ENCODE measurements at regions not wholly inside any gene's neighbourhood (a gene's known extent, or its start where the extent isn't known, plus 50 kb on each side); places are given as distances from the start of the nearest gene placed in this dataset.
"Not testable (repeated sequence)": the region's sequence is repeated elsewhere in the genome, so short reads cannot be mapped to it uniquely, and the experiment has no call there.

DNA sequence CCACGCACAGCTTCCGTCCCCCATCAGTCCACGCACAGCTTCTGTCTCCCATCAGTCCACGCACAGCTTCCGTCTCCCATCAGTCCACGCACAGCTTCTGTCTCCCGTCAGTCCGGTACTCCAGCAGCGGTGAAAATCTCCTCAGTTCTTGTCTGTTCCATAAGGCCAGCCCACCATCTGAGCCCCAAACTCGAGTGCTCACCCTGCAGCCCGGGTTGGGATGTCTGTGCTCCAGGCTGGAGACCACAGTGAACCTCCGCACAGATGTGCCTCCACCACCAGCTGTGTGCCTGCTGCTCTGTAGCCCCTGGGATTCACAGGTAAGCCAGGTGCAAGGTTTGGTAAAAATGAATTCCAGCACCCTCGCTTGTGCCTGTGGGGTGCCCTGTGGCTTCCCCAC lies 258.6 kb downstream of the NPHP4 start:
- no peak for DNase-seq (ENCODE audit: low spot score)

DNA sequence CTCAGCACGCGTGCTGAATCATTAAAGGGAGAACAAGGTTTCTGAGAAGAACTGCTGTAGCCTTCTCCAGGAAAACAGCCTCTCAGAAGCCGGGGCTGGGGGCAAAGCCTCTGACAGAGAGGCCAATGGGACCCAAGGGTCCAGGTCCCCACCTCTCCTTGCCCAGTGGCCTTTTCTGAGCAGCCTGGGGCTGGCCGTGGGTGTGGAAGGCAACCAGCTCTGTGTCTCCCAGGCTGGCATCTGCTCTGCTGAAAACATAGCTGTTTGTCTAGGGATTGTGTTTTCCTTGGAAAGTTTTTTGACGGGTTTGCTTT lies 261.2 kb downstream of the NPHP4 start:
- no peak for DNase-seq (ENCODE audit: low spot score)

DNA sequence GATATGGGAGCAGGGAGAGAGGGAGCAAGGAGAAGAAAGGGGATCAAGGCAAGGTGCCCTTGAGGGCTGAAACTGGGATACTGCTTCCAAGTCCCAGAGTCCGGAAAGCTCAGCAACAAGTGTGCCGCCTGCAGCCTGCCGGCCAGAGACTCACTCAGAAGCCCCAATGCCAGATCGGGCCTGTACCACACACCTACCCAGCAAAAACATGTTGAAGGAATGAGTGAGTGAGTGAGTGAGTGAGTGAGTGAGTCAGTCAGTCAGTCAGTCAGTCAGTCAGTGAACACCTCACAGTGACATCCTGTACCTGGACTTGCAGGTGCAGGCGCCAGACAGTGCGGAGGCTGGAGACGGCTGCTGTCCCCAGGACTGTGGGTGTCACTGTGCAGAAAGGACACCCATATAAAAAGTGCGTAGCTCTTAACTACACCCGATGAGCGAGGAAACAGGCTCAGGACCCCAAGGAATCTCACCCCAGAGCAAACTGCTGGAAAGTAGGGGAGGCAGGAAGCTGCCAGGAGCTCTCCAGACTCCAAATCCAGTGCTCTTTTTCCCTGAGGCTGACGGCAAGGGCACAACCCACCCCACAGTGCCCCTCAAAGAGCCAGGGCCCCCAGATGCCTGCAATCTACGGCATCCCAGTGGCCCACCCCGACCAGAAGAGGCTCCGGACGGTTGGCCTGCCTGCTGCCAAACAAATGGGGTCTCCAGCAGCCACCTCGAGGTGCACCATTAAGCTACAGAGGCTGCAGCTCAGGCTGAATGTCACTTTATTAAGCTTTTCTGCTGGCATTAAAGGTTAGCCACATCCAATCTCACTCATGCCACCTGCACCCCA lies 261.7 kb downstream of the NPHP4 start:
- DNase-seq (ENCODE audit: low spot score) = no peak

DNA sequence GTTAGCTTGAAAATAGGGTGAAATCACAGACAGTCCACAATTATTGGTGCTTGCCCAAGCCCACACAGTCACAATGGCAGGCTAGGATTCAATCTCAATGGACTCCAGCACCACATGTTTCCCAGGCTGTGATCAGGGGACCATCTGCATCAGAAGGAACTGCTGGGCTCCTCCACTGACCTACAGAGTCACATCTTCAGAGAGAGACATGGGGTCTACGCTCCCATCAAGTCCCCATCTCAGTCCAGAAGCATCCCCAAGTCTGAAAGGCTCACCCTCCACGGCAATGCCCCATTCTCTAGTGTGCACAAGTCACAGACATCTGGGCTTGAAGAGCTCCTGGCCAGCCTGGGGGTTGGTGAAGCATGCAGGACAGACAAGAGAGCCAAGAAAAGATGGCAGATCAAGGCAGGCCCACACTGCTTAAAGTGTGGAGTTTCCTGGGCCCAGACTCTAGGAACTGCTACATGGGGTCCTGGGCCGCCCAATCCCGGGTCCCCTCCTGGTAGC lies 262.5 kb downstream of the NPHP4 start:
- DNase-seq (ENCODE audit: low spot score) = no peak

DNA sequence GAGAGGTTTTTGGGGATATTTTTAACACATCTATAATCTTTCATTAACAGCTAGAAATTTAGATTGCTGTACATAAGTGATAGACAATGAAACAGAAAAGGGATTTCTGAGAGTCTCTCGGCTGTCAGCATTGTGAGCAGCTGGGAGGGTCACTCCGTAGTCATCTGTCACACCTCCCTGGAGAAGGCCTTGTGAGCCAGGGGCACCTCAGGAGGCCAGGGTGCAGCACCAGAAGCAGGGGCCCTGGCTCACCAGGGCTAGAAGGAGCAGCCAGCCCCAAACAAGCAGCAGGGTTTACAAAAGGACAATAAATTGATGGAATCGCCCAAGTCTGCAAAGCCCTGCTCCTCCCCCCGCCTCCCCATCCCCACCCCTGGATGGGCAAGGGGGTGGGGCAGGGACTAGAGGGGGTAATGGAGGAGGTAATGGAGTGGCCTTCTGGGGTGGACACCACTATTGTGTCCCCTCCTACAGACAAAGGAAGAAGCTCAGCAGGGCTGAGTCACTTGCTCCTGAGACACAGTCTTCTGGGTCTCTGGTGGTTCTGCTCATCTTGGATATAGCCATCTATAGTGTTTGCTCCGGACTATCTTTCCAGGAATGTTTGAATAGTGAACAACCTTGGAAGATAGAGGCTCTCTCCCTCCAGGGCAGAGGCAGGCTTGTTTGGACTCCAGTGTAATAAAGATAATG lies 263.4 kb downstream of the NPHP4 start:
- DNase-seq (ENCODE audit: low spot score) = no peak

DNA sequence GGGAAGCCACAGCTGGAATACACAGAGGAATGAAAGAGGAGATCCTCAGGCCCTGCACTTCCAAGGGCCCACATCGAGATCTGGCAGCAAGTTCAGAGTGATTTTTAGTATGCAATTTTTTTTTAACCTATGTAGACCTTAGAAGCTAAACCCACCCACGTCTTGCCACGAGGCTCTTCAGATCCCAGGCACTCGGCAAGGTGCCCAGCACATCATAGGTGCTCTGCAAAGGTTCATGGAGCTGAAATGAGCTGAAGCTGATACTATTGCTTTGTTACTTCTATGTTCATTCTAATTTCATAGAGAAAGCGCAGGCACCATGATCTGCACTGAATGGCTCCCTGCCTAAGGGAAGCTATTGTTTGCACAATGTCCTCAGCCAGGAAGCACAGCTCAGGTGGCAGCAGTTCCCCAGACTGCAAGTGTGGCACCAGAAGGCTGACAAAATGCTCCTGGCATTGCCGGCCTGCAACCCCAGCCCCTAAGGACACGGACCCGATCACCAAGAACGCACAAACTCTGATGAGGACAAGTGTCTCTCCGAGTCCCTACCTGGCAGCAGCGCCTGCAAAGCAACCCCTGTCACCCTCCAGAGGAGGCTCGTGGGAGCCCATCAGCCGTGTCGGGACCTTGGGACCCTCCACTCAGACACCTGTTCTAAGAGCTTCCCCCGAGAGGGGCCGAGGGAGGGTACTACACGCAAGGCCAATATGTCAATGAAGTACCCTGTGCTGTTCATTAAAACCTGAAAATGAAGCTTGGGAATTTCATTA lies 264.2 kb downstream of the NPHP4 start:
- DNase-seq (ENCODE audit: low spot score) = no peak

DNA sequence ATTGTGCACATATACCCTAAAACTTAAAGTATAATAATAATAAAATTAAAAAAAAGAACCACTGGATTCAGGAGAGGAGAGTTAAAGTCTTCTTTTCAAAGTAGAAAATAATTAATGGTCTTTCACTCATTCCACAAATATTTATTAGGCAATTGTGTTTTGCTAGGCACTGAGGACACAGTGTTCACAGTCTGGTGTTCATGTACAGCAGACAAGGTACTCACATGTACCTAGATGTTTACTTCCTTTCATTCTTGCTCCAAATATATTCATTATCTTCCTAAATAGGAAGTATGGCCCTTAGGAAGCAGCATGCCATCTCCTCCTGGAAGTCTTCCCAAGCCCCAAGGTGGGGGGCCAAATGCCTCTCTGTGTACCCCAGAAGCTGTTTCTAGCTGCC lies 265.0 kb downstream of the NPHP4 start:
- DNase-seq (ENCODE audit: low spot score) = no peak

DNA sequence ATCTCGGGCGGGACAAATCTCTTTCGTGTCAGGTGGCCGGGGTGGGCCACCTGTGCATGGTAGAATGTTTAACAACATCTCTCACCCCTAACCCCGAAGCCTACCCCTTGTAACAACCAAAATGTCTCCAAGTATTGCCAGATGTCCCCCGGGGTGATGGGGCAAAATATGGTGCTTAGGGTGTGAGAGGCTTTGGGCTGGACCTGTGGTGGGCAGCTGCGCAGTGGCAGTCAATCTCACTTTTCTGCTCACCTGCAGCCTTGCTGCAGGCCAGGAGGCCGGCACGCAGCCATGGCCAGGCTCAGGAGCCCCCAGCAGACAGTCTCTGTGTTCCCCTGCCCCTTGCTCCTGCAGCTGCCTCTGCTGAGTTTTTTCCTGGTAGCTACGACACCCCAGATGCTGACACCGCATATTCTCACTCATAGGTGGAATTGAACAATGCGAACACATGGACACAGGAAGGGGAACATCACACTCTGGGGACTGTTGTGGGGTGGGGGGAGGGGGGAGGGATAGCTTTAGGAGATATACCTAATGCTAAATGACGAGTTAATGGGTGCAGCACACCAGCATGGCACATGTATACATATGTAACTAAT lies 265.5 kb downstream of the NPHP4 start:
- DNase-seq (ENCODE audit: low spot score) = not testable (repeated sequence)

DNA sequence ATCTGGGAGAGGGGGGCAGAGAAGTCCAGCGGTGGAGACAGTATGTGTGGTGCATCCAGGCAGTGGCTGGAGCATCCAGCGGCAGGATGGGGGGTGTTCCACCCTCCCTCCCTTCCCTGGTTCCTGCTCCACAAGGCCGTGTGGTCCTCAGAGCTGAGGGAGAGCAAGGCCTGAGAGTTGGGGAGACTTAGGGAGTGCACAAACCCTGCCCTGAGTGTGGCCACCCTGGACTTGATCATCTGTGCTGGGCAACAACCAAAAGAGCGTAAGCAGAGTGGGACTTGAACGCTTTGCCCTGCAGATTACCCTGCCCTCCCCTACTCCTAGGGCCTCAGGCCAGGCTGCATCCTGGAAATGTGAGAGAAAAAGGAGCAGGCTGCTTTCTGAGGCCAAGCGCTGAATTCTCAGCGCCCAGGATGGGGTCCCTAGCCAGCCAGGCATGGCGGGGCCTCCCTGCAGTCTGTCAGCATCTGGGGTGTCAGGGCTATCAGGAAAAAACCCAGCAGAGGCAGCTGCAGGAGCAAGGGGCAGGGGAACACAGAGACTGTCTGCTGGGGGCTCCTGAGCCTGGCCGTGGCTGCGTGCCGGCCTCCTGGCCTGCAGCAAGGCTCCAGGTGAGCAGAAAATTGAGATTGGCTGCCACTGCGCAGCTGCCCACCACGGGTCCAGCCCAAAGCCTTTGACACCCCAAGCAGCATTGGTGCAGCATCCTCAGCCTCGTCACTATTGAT lies 266.2 kb downstream of the NPHP4 start:
- DNase-seq (ENCODE audit: low spot score) = no peak

DNA sequence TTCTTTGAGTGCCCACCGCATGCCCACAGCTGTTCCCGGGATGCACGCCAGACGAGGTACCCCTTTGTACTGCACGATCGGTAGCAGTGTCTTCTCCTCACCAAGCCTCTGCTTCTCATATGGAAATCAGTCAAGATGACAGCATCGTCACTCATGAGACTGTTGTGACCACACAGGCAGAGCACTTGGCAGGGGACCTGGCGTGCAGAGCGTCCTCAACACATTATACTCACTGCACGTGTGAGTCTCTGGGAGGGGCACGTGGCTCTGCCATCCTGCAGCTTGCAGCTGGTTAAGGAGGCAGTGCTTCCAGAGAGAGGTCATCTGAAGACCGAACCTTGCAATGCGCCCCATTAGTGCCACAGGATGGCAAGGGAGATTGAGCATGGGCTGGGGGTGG lies 266.8 kb downstream of the NPHP4 start:
- no peak for DNase-seq (ENCODE audit: low spot score)

DNA sequence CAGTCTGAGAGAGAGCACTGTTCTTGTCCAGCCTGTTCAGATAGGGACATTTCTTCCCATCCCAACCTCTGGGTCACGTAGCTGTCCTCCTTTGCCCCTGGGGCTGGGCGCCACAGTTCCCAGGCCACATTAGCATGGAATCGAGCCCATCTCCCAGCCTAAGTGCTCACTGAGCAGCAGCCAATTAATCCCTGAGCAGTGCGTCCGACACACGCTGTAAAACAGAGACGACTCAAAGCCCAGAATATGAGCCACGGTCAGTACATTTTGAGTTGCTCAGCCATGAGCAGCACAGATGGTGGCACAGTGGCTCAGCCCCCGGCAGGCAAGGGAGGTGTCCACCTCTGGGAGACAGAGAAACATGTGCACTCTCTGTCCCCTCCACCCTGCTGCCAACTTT lies 267.4 kb downstream of the NPHP4 start:
- no peak for DNase-seq (ENCODE audit: low spot score)

DNA sequence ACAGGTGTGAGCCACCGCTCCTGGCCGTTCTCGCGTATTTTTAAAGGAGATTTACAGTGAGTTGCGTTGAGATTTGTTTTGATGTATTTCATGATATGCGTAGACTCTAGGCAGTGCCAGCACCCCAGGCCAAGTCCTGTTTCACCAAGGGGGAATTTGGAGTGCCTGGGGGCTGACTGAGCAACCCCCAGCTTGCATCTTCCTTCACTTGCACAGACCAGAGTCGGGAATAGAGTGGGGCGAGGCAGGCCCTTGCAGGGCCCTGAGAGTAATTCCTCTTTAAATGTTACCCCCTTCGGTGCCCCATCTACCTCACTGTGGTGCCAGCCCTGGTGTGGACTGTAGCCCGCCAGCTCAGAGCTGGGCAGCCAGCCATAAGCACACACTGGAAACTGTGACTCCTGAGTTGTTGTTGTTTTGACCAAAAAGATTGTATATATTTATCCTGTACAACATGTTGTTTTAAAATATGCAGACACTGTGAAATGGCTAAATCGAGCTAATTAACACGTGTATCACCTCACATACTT lies 269.5 kb downstream of the NPHP4 start:
- DNase-seq (ENCODE audit: low spot score) = no peak

DNA sequence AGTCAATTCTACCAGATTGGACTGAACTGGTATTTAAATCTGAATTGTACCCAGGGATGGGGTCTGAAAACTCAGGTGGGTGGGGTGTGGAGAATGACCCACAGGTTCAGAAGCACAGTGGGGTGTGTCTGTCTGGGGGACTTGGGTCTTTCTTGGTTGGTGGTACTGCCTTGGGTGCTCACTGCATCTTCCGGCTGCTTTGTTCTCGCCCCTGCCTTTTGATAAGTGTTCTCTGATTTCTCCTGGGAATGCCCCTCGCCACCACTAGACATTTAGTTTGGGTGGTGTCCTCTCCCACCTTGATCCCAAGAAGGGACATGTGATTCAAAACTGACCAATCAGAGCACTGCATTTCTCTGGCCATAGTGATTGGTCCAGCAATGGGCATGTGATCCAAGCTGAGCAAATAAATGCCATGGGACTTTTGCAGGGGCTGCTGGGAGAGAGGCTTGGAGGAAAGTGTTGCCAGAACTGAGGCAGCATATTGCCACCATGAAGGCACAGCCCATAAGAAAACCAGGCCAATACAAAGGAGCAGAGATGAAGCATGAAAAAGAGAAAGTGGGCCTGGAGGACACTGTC lies 270.5 kb downstream of the NPHP4 start:
- no peak for DNase-seq (ENCODE audit: low spot score)

DNA sequence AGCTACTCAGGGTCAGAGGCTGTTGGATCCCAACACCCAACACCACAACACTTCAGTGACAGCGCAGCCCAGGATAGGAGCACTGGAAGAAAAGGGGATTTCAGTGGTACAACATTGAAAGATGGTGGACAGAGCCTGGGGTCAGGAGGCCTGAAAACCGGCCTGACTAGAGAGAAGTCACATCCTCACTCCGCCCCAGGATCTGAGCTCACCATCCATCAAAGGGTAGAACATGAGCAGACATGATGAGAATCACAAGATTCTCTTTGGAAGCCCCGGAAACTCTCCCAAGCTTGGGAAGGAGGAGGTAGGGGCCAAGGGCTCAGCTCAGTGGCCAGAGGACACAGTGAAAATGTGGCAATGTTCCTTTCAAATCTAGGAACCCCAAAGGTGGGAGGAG lies 271.3 kb downstream of the NPHP4 start:
- DNase-seq (ENCODE audit: low spot score) = no peak

DNA sequence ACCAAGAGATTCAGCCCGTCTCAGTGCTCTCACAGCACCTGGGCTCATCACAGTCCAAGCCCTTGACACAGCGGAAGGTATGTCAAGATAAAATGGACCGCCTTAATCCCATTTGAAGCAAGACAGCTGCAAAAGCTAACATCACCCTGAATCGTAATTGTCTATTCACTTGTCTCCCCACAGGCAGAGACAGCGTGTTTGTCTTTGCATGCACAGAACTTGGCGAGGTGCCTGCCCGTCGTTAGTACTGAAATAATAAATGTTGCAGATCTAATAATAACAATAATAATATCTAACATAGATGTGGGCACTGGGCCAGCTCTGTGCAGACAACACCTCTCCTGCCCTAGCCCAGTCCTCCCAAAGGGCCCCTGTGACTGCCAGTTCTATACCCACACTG lies 271.7 kb downstream of the NPHP4 start:
- DNase-seq (ENCODE audit: low spot score) = no peak

DNA sequence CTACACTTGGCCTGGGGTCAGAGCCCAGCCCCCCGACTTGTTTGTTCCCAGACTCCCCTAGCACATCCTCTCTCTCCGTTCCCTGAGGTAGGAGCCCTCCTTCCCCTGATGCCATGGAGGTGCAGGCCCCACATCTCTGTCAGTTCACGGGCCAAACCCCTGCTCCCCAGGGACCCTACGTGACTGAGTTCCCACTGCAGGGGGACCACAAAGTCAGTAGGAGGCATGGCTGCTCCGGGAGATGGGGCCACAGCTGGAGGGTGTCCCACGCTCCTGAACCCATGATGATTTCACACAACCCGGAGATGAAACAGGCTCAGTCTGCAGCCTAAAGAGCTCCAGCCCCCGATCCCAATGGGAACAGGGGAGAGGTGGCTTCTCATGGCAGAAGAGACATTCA lies 272.2 kb downstream of the NPHP4 start:
- no peak for DNase-seq (ENCODE audit: low spot score)

DNA sequence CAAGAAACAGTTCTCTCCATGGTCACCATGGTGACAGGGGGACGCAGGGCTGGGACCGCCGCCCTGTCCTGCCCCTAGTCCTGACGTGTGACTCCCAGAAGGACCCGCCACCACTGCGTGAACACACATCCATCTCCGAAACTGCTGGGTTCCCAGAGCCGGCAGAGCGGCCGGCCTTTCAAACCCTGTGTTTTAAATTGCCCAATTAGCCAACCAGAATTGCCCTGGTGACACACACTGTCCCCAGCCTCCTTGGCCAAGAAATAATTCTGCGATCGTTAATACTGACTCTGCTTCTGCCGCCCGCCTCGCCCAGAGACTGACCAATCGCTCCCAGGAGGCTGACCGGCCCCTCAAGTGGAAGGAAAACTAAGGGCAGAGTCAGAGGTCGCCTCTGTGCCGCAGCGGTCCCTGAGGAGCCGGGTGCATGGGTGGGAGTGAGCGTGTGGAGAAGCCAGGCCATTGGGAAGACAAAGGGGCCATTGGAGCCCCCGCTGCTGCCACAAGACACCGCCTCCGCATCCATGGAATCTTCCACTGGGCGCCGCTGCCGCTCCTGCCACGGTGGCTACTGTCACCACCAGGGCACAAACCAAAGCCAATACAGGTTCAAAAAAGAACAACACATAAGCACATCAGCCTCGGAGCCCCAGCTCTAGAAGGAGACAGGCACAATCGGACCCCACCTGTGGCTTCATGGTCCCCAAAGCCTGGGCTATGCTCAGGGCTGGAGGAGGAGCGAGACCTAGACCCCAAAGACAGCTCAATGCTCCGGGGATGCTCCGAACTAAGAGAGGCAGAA lies 273.2 kb downstream of the NPHP4 start:
- DNase-seq (ENCODE audit: low spot score) = no peak

DNA sequence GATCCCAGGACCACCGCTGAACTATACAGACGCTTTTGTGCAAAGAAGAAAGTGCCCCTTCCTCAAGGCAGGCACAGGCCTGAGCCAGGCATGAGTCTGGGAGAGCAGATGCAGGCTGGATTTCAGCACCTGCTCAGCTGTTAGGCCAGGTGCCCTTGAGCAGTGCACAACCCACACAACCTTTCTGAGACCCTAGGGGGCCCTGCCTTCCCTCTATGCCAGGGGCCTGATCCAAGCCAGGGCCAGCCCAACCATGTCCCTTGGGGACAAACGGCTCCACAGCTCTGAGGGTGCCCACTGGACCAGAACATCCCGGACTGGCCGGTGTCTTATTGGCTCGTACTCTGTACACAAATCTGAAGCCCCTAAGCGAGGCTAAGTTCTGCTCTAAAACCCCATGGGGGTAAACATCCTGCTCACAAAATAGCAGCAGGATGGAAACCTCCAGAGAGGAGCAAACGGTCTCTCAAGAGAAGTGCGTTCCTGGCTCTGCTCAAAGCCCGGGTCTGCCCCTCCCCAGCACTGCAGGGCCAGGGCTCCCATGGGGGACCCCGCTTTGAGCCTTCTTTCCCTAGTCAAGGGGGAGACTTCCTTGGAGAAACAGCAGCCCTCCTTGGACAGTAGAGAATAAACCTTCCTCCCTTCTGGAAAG lies 275.1 kb downstream of the NPHP4 start:
- no peak for DNase-seq (ENCODE audit: low spot score)

DNA sequence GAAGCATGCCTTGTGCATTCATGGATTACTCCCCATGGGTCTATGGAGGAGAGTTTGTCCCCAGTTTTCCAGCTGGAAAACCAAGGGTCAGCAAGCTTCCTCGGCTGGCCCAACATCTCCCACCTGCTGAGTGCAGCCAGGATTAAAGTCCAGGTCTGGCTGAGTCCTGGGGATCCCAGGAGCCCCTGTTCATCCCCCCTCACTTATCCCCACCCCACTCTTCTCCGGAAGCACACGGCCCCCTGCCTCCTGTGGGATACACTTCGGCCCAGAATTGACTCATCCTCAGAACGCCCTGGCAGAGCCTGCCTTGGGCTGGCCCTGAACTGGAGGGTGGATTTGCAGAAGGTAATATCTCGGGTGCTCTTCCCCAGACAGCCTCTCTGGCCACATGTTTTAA lies 276.1 kb downstream of the NPHP4 start:
- no peak for DNase-seq (ENCODE audit: low spot score)

Measured in activated CD4-positive, alpha-beta T cell treated with anti-CD3 and anti-CD28 coated beads, Interleukin-2, Interleukin-4, amounts not matched to agents 100 ng/mL and 50 ng/mL, durations not matched to agents 16 hours and 8 hours (primary cell).